ENCODE measurements at regions not wholly inside any gene's neighbourhood (a gene's known extent, or its start where the extent isn't known, plus 50 kb on each side); places are given as distances from the start of the nearest gene placed in this dataset.

GRCh38 chr12:77606348-77606747 is 224.3 kb upstream of the NAV3 start:
- TF ChIP-seq ZNF274 (IDR thresholded peaks at IDR 0.05; ENCODE audit: low read depth, low read length), result no peak
- TF ChIP-seq YY1 (IDR thresholded peaks at IDR 0.05; ENCODE audit: insufficient read depth, insufficient read length), result no peak
- TF ChIP-seq SUZ12 (IDR thresholded peaks at IDR 0.05; ENCODE audit: extremely low read depth, insufficient read depth, insufficient read length), result no peak

All from NT2/D1 (cell line).